ENCODE measurements at regions not wholly inside any gene's neighbourhood (a gene's known extent, or its start where the extent isn't known, plus 50 kb on each side); places are given as distances from the start of the nearest gene placed in this dataset.
A peak's percentile ranks its signal among the peaks of the same experiment; 100 is the strongest.

DNA sequence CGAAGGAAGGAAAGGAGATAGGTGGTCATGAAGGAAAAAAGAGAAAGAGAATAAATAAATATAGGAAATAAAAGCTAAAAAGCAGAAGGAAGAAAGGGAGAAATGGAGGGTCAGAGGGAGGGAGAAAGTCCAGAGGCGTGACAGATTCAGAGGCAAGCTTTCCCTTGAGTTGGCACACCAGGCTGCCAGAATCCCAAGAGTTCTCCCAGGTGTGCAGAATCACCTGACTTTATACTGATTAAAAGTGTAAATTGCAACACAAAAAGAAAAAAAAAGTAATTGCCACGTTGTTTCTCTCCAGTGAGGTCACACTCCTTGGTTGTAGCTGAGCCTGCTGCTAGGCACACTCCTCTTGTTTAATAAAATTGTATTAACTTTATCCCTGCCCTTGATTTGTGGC lies 669.9 kb upstream of the PKN2 start:
- Mint-ChIP-seq H3K4me1 (no peaks in the 10 kb centered on the region), H3K27me3 (ENCODE audit: low read depth) (peaks cover 4% of the 10 kb centered on the region), H3K27ac (no peak overlapping the region), H3K9me3 (no peaks in the 10 kb centered on the region), H3K4me3 (no peak overlapping the region), H3K36me3 (ENCODE audit: low read depth) (no peaks in the 10 kb centered on the region)
- TF ChIP-seq, protein P1, sequence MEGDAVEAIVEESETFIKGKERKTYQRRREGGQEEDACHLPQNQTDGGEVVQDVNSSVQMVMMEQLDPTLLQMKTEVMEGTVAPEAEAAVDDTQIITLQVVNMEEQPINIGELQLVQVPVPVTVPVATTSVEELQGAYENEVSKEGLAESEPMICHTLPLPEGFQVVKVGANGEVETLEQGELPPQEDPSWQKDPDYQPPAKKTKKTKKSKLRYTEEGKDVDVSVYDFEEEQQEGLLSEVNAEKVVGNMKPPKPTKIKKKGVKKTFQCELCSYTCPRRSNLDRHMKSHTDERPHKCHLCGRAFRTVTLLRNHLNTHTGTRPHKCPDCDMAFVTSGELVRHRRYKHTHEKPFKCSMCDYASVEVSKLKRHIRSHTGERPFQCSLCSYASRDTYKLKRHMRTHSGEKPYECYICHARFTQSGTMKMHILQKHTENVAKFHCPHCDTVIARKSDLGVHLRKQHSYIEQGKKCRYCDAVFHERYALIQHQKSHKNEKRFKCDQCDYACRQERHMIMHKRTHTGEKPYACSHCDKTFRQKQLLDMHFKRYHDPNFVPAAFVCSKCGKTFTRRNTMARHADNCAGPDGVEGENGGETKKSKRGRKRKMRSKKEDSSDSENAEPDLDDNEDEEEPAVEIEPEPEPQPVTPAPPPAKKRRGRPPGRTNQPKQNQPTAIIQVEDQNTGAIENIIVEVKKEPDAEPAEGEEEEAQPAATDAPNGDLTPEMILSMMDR (IDR thresholded peaks at IDR 0.05; ENCODE audit: unreplicated experiment in 3 of 3), result no peak

DNA sequence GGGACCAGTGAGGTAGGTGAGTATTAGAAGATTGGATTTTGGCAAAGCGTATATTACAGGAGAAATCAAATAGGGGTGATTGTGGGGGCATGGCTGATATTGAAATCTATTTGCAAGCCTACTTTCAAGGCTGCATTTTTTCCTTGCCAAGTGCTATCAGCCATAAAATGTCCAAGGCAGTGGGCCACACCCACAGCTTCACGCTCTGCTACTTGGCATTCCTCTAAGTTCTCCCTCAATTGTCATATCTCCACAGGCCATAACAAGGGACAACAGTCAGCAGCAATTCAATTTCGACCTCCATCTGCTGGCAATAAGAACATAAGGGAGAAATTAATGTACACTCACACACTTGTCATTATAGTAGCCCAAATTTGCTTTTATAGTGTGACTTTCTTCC lies 667.1 kb upstream of the PKN2 start:
- TF ChIP-seq, protein P1 (IDR thresholded peaks at IDR 0.05; ENCODE audit: unreplicated experiment in 3 of 3), result no peak
- H3K4me3 Mint-ChIP-seq, result no peak overlapping the region
- no peak overlapping the region for H3K27ac Mint-ChIP-seq
- H3K4me1 Mint-ChIP-seq, result no peaks in the 10 kb centered on the region
- H3K9me3 Mint-ChIP-seq, result no peaks in the 10 kb centered on the region
- H3K36me3 Mint-ChIP-seq (ENCODE audit: low read depth), result no peaks in the 10 kb centered on the region
- H3K27me3 Mint-ChIP-seq (ENCODE audit: low read depth), result no peaks in the 10 kb centered on the region

DNA sequence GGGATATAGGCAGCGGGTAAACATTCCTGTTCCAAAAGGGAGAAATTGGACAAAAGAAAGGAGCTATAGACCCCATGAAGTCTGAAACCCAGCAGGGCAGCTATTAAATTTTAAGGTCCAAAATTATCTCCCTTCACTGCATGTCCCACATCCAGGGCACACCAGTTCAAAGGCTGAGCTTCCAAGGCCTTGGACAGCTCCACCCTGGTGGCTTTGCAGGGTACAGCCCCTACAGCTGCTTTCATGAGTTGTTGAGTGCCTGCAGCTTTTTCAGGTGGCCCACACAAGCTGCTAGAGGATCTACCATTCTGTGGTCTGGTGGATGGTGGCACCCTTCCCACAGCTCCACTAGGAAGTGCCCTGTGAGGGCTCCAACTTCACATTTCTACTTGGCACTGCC lies 662.5 kb upstream of the PKN2 start:
- H3K4me1 Mint-ChIP-seq, result no peaks in the 10 kb centered on the region
- no peaks in the 10 kb centered on the region for H3K36me3 Mint-ChIP-seq (ENCODE audit: low read depth)
- H3K27me3 Mint-ChIP-seq (ENCODE audit: low read depth), result no peaks in the 10 kb centered on the region
- peaks cover 11% of the 10 kb centered on the region for H3K9me3 Mint-ChIP-seq
- H3K27ac Mint-ChIP-seq, result no peak overlapping the region
- no peak overlapping the region for H3K4me3 Mint-ChIP-seq
- TF ChIP-seq, protein P1 (IDR thresholded peaks at IDR 0.05; ENCODE audit: unreplicated experiment in 3 of 3), result no peak

DNA sequence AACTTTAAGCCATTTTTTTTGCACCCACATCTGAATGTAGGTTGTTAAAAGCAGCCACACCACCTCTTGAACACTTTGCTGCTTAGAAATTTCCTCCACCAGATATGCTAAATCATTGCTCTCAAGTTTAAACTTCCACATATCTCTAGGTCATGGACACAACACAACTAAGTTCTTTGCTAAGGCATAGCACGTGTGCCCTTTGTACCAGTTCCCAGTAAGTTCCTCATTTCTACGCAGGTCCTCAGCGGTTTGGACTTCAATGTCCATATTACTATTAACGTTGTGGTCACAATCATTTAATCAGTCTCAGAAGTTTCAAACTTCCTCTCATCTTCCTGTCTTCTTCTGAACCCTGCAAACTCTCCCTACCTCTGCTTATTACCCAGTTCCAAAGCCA lies 661.6 kb upstream of the PKN2 start:
- TF ChIP-seq, protein P1 (IDR thresholded peaks at IDR 0.05; ENCODE audit: unreplicated experiment in 3 of 3), result no peak
- Mint-ChIP-seq H3K27ac (no peak overlapping the region), H3K36me3 (ENCODE audit: low read depth) (no peaks in the 10 kb centered on the region)

DNA sequence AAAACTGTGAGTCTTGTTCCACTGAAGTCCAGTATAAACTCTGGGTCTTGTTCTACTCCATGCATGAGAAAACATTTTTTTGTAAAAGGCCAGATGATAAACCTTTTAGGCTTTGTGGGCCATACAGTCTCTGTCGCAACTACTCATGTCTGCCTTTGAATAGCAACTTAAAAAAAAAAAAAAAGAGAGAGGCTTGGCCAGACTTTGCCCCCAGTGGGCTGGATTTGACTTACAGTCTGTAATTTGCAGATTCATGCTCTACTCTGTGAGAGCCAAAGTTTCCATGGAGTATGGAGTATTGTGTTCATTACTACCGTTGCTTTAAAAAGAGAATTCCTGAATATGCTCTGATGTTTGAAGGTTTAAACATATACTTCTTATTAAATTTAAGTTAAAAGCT lies 654.9 kb upstream of the PKN2 start:
- H3K36me3 Mint-ChIP-seq (ENCODE audit: low read depth), result no peaks in the 10 kb centered on the region
- H3K9me3 Mint-ChIP-seq, result peaks cover 20% of the 10 kb centered on the region
- no peak overlapping the region for H3K27ac Mint-ChIP-seq
- no peak overlapping the region for H3K4me3 Mint-ChIP-seq
- no peaks in the 10 kb centered on the region for H3K27me3 Mint-ChIP-seq (ENCODE audit: low read depth)
- no peaks in the 10 kb centered on the region for H3K4me1 Mint-ChIP-seq
- TF ChIP-seq, protein P1 (IDR thresholded peaks at IDR 0.05; ENCODE audit: unreplicated experiment in 3 of 3), result peak in 1 of 3 experiments; percentile 27

More for the DNA sequence above, 661.6 kb upstream of the PKN2 start:
- H3K27me3 Mint-ChIP-seq (ENCODE audit: low read depth), result no peaks in the 10 kb centered on the region
- peaks cover 15% of the 10 kb centered on the region for H3K9me3 Mint-ChIP-seq
- no peak overlapping the region for H3K4me3 Mint-ChIP-seq
- no peaks in the 10 kb centered on the region for H3K4me1 Mint-ChIP-seq

DNA sequence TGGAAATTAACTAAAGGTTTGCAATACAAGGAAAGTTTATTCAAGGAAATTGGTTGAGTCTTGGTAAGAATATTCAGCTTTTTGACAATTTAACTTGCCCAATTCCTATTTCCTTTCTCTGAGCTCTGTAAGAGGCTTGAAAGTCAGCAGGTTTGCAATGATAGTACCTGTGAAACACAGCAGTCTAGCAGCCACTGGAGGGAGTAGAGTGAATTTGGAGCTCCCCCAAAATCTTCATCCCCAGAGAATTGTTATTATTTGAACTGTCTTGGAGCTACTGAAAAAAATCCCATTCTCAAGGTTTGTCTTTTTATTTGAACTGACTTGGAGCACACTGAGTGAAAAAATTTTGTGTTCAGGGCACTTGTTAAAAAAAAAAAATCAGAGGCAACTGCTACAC lies 654.2 kb upstream of the PKN2 start:
- TF ChIP-seq, protein P1 (IDR thresholded peaks at IDR 0.05; ENCODE audit: unreplicated experiment in 3 of 3), result no peak
- no peak overlapping the region for H3K27ac Mint-ChIP-seq
- H3K36me3 Mint-ChIP-seq (ENCODE audit: low read depth), result no peaks in the 10 kb centered on the region
- H3K27me3 Mint-ChIP-seq (ENCODE audit: low read depth), result no peaks in the 10 kb centered on the region
- H3K9me3 Mint-ChIP-seq, result peaks cover 16% of the 10 kb centered on the region
- no peaks in the 10 kb centered on the region for H3K4me1 Mint-ChIP-seq
- H3K4me3 Mint-ChIP-seq, result no peak overlapping the region

Measured in nephron (organoid).